HG03442 (cell line): ENCODE measurements at regions not wholly inside any gene's neighbourhood (a gene's known extent, or its start where the extent isn't known, plus 50 kb on each side); places are given as distances from the start of the nearest gene placed in this dataset.

Experiments used
- ATAC-seq: cut with Tn5 transposase; IDR thresholded peaks from one replicate; pipeline ENCODE4 v1.9.1; 2021; ENCODE audit warnings: mild to moderate bottlenecking, moderate library complexity; ENCODE audit not compliant: unreplicated experiment

GRCh38 chr1:59018860-59019259, 235.0 kb upstream of the JUN start:
- ATAC-seq = no peak

- ATAC-seq = peak; percentile 95
Observed at GRCh38 chr1:59020151-59020997, 236.5 kb upstream of the JUN start.

DNA sequence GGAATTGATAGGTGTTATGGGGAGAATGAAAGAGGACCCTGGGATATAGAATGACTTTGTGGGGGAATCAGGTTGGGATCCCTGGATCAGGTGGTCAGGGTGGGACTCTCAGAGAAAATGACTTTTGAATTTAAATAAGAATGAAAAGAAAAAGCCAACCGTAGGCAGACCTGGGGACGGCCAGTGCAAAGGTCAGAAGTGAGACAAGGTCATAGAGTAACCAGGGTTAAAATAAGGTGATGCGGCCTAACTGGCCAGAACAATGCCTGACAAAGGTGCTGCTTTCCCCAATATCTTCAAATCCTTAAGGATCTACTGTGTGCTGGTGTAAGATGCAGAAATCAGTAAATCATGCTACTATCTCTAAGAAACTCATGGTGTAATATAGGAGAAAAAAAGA, 238.4 kb upstream of the JUN start:
- ATAC-seq = no peak

GRCh38 chr1:59022799-59023198, 239.0 kb upstream of the JUN start:
- ATAC-seq = no peak

DNA sequence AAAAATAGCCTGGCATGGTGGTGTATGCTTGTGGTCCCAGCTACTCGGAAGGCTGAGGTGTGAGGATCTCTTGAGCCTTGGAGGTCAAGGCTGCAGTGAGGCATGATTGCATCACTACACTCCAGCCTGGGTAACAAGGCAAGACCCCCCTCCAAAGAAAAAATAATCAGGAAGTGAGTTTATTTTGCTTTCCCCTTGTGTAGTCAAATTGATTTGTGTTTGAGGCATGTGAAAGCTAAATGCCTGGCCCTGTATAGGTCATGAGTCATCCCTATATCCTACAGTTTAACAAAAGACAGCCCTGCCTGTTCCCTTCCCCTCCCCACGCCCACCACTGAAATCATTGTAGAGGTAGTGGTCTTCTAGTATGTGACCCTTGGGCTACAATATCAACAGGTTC, 241.4 kb upstream of the JUN start:
- no peak for ATAC-seq

DNA sequence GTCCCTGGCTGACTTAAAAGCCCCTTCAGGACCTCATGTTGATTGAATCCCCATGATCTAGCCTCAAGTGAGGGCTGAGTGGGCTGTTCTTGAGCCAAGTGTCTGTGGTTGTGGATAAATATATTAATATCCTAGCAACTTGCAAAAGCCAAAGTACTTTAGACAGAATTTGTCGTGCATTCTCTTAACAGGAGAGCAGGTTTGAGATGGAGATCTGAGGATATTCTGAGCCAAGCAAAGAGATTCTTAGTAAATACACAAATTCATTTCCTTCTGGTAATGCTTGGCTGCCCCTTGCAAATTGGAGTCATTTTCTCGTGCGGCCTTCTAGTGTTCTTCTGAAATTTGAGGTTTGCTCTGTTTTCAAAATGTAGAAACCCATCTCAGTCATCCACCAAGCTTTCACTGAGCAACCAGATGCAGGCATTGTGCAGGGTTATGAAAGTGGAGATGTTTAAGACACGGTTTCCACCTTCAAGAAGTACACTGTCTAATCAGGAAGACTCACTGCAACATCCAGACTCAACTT, 242.1 kb upstream of the JUN start:
- peak; percentile 85 for ATAC-seq

DNA sequence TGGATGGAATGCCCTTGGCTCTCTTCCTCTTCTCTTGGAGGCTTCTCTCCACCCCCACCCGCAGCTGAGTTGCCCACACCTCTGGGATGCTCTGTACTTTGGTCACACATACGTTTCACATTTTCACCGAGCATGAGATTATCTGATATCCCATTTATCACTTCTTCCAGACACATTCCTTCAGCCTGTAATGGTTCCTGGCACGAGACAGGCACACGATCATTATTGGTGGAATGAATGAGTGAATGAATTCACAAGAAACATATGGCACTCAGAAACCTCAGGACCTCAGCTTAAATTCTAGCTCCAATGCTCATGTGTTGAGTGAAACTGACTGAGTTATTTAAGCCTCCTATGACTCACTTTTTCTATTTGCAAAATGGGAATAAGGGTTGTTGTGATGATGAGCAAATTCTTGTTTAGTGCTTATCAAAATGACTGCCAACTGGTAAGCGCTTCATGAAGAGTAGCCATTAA, 242.7 kb upstream of the JUN start:
- peak; percentile 31 for ATAC-seq

DNA sequence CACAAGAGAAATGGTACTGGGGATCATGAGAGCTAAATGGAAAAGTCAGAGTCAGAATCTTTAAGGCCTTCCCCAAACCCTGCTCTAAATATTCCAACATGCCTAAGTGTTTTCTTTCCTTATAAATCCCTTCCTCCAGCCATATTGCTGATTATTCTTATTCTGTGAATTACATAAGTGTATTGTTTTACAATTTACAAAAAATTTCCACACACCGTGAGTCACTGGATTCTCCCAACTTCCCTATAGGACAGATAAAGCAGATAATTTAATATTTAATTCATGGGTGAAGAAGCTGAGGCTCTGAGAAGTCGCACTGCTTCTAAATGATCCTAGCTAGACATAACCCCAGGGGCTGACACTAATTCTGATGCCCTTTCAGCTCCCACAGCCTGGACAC, 243.3 kb upstream of the JUN start:
- no peak for ATAC-seq

DNA sequence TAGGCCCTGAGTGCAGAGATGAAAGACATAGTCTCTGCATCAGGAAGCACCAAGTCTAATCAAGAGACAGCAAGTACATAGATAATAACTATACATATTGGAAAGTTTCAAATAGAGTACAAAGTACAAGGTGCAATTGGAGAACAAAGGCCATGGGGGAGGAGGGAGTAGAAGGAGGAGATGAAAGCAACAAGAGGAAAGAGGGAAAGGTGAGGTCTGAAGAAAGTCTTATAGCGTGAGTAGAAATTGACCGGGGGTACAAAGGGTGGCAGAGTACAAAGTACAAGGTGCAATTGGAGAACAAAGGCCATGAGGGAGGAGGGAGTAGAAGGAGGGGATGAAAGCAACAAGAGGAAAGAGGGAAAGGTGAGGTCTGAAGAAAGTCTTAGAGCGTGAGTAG, 244.2 kb upstream of the JUN start:
- ATAC-seq = no peak

DNA sequence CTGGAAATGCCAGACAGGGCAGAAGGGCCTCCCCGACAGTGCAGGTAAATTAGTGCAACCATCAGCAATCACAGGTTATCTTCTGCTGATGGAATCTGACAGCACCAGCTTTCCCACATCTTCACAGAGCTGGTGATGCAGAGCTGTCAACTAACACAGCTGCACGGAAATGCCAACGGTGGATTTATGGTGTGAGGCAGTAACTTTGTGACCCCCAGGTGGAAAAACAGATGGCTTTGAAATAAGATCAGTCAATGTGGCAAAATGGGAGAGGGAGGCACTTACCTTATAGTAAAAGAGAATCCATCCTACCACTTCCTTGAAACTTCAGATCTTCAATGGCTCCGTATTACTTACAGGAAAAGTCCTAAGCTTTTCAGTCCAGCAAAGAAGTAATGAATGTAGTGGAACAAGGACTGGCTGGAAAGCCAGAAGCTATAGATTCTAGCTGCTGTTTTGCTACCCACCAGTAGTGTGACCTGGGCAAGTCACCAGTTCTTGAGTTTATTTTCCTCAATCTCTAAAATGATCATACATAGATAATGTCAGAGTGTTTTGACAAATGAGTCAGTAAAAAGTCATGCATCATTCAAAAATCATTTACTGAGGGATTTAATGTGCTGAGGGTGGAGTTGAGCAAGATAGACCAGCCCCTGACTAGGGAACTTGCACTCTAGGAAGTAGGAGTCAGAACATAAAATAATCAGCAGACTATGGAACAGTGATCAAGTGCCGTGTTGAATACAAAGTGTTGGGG, 245.7 kb upstream of the JUN start:
- ATAC-seq = no peak

GRCh38 chr1:59032228-59032627, 248.4 kb upstream of the JUN start:
- no peak for ATAC-seq

- ATAC-seq = no peak
Observed at GRCh38 chr1:59033761-59034160, 249.9 kb upstream of the JUN start.

DNA sequence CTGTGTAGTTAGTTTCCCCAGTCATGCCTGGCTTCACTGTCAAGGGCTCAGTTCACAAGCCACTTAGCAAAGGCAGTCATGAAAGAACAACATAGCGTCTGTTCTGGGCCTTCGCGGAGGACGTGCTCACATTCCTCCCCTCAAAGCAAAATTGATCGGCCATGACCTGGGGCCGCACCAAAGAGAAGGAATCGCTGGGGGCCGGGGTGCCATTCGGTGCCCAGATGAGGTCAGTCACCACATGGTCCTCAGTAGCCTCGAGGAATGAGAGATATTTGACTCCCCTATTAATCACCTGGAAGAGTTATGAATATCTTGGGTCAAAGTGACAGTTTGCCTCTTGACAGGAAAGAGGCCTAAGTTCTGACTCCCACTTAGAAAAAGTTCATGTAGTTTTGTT, 251.1 kb upstream of the JUN start:
- no peak for ATAC-seq

GRCh38 chr1:59039551-59039950, 255.7 kb upstream of the JUN start:
- ATAC-seq = no peak

- ATAC-seq = no peak
Observed at GRCh38 chr1:59040486-59040885, 256.4 kb upstream of the FGGY start.

- ATAC-seq = no peak
Observed at GRCh38 chr1:59041646-59042277, 255.1 kb upstream of the FGGY start.

GRCh38 chr1:59043796-59044195, 253.1 kb upstream of the FGGY start:
- no peak for ATAC-seq

DNA sequence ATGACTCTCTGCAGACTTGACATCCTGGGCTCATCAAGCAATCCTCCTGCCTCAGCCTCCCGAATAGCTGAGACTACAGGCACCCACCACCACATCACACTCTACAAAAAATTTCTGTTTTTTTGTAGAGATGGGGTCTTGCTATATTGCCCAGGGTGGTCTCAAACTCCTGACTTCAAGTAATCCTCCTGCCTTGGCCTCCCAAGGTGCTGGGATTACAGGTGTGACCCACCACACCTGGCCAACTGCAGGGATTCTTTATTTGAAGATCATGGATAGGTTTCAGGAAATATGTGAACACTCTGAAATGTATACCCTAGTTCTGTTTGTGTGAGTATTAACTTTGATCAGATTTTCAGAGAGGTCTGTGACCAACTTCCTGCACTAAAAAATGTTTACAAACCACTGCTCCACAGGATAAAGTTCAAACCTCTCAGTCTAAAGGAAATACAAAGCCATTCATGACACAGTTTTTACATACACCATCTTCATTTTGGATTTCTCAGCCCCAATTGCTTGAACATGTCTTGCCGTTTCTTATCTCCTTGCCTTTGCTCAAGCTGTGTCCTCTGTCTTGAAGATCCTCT, 252.3 kb upstream of the FGGY start:
- no peak for ATAC-seq

GRCh38 chr1:59045137-59045536, 251.8 kb upstream of the FGGY start:
- ATAC-seq = no peak

DNA sequence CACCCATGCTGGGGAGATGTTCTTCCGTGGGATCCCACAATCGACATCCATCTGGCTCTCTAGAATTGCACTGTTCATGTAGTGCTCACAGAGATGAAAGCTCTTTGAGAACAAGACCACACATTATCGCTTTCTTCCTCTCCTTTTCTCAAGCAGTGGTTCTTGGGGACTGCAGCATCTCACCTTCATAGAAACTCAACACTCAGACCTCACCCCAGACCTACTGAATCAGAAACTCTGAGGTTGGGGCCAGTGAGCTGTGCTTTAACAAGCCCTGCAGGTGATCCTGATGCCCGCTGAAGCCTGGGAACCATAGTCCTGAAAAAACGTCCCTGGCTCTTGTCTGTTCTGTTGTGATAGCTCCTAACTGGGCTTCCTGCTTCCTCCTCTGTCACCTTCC, 251.3 kb upstream of the FGGY start:
- ATAC-seq = peak; percentile 36

DNA sequence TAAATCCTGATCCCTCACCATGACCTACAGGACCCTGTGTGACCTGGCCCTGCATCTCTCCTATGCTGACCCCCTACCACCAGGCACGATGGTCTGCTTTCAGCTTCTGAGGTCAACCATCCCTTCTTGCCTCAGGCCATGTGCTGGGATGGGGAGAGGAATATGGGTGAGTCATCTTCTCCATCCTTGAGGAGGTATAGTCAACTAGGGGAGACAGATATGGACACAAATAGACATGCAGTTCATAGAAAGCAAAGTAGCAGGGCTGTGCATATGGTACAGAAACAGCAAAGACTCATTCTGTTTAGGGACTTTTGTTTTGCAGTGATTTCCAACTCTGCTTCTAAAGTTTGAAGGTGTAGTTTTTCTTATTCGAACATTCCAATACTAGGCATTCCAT, 250.8 kb upstream of the FGGY start:
- no peak for ATAC-seq
